A549 (cell line): ENCODE measurements at regions not wholly inside any gene's neighbourhood (a gene's known extent, or its start where the extent isn't known, plus 50 kb on each side); places are given as distances from the start of the nearest gene placed in this dataset.

Experiments
- ATAC-seq, 2 experiments: fragments of 200-7000 bp in 1 of 2; fragments of >200 bp in 1 of 2; cut with Nextera tagmentation in 1 of 2; cut with Tn5 transposase in 1 of 2; 3 replicates each; pipeline versions ENCODE4 v1.8.0 to v1.9.1; 2018 to 2020; ENCODE audit warnings: mild to moderate bottlenecking in 1 of 2, moderate library complexity in 1 of 2
- CTCF ChIA-PET: fragments of 300-600 bp; sonication (Branson Sonifier 250); formaldehyde crosslinking; extraction: SDS; loops from one replicate; lab custom pipeline; 2021; ENCODE audit warnings: antibody characterized with exemption, inconsistent platforms; lab: Yijun Ruan, JAX
- POLR2A ChIA-PET: fragments of 350-600 bp; formaldehyde crosslinking; extraction: SDS; loops from one replicate; lab custom pipeline; 2021; ENCODE audit warnings: antibody characterized with exemption, inconsistent platforms; lab: Yijun Ruan, JAX
- DNase-seq, 2 experiments: peaks; one replicate each; pipeline versions ENCODE4 v3.0.0 to v3.0.0-alpha.2; 2011 to 2016; ENCODE audit warnings: low read depth in 1 of 2, low spot score in 1 of 2
- FAIRE-seq: peaks from 2 replicates; lab custom pipeline; 2011; peaks lifted over from hg19 to GRCh38; lab: Jason Lieb, UNC
- H3K27ac ChIP-seq, 2 experiments: fragments of >200 bp; sonication (Bioruptor Twin); formaldehyde crosslinking; 3 replicates each; pipeline ENCODE4 v1.5.1; 2016 to 2017
- H3K4me1 ChIP-seq: fragments of >200 bp; sonication (Bioruptor Twin); formaldehyde crosslinking; 3 replicates; pipeline ENCODE4 v1.6.1; 2016
- H3K4me2 ChIP-seq: fragments of >200 bp; sonication (Bioruptor Twin); formaldehyde crosslinking; 3 replicates; pipeline ENCODE4 v1.6.1; 2016
- H3K4me3 ChIP-seq: fragments of >200 bp; sonication (Bioruptor Twin); formaldehyde crosslinking; 3 replicates; pipeline ENCODE4 v1.5.1; 2016
- H3K9me3 ChIP-seq: fragments of >200 bp; sonication (Bioruptor Twin); formaldehyde crosslinking; 3 replicates; pipeline ENCODE4 v1.6.1; 2016
- BHLHE40 ChIP-seq: IDR thresholded peaks from 2 replicates; pipeline ENCODE4 v1.6.1; 2012; ENCODE audit warnings: low read depth, low read length, inconsistent platforms
- CBX2 ChIP-seq: fragments of 200-600 bp; sonication (generic); IDR thresholded peaks from 2 replicates; pipeline ENCODE4 v1.6.1; 2016; ENCODE audit warnings: low read depth, mild to moderate bottlenecking, borderline replicate concordance
- CEBPB ChIP-seq, 2 experiments: fragments of >200 bp in 1 of 2; sonication (Bioruptor Twin) in 1 of 2; formaldehyde crosslinking in 1 of 2; IDR thresholded peaks; 2 replicates each; pipeline ENCODE4 v1.6.1; 2012 to 2016
- CHD2 ChIP-seq: fragments of 150-350 bp; IDR thresholded peaks from 2 replicates; pipeline ENCODE4 v1.6.1; 2014; ENCODE audit warnings: low read length; ENCODE audit not compliant: partially characterized antibody
- CHD4 ChIP-seq: fragments of 200-600 bp; sonication (generic); IDR thresholded peaks from 2 replicates; pipeline ENCODE4 v1.6.1; 2016; ENCODE audit warnings: antibody characterized with exemption, mild to moderate bottlenecking, borderline replicate concordance
- EHMT2 ChIP-seq: fragments of 200-600 bp; sonication (generic); IDR thresholded peaks from 2 replicates; pipeline ENCODE4 v1.6.1; 2016; ENCODE audit warnings: antibody characterized with exemption, low read depth, mild to moderate bottlenecking, moderate library complexity
- ESRRA ChIP-seq: fragments of 150-350 bp; IDR thresholded peaks from 2 replicates; pipeline ENCODE4 v1.6.1; 2014; ENCODE audit warnings: mild to moderate bottlenecking, low read length, borderline replicate concordance
- FOSB ChIP-seq: fragments of 250-450 bp; sonication (Bioruptor Pico); IDR thresholded peaks from 2 replicates; pipeline ENCODE4 v1.5.0; 2020; ENCODE audit warnings: mild to moderate bottlenecking, moderate library complexity
- FOXS1 ChIP-seq: fragments of 250-450 bp; sonication (Bioruptor Pico); IDR thresholded peaks from 2 replicates; pipeline ENCODE4 v1.5.0; 2020; ENCODE audit warnings: mild to moderate bottlenecking, moderate library complexity
- GATA3 ChIP-seq: IDR thresholded peaks from 2 replicates; pipeline ENCODE4 v1.6.1; 2012; ENCODE audit warnings: borderline replicate concordance
- HEYL ChIP-seq: fragments of 250-450 bp; sonication (Bioruptor Pico); IDR thresholded peaks from 2 replicates; pipeline ENCODE4 v1.8.0; 2021; ENCODE audit warnings: mild to moderate bottlenecking, moderate library complexity
- HOXB13 ChIP-seq: fragments of 250-450 bp; sonication (Bioruptor Pico); IDR thresholded peaks from 2 replicates; pipeline ENCODE4 v1.5.0; 2020; ENCODE audit warnings: low read depth, mild to moderate bottlenecking, moderate library complexity
- KDM1A ChIP-seq: fragments of 200-600 bp; sonication (generic); IDR thresholded peaks from 2 replicates; pipeline ENCODE4 v1.6.1; 2016; ENCODE audit warnings: low read depth, mild to moderate bottlenecking
- MAFK ChIP-seq: fragments of 450-650 bp; IDR thresholded peaks from 2 replicates; pipeline ENCODE4 v1.6.1; 2014; ENCODE audit not compliant: partially characterized antibody
- MAZ ChIP-seq: fragments of 150-350 bp; IDR thresholded peaks from 2 replicates; pipeline ENCODE4 v1.6.1; 2014; ENCODE audit warnings: antibody characterized with exemption, low read depth, low read length, borderline replicate concordance
- MYC ChIP-seq: IDR thresholded peaks from 2 replicates; pipeline ENCODE4 v1.6.1; 2012; ENCODE audit warnings: mild to moderate bottlenecking, inconsistent platforms, low read length, improper control_type of control experiment, borderline replicate concordance
- NR3C1 ChIP-seq: fragments of >200 bp; sonication (Bioruptor Twin); formaldehyde crosslinking; IDR thresholded peaks from 3 replicates; pipeline ENCODE4 v1.6.1; 2017
- POLR2A ChIP-seq: IDR thresholded peaks from 2 replicates; pipeline ENCODE4 v1.6.1; 2012; ENCODE audit warnings: mild to moderate bottlenecking, low read length
- RCOR1 ChIP-seq: fragments of 150-350 bp; IDR thresholded peaks from 2 replicates; pipeline ENCODE4 v1.6.1; 2014; ENCODE audit warnings: antibody characterized with exemption, low read length, low read depth
- RNF2 ChIP-seq: fragments of 200-600 bp; sonication (generic); IDR thresholded peaks from 2 replicates; pipeline ENCODE4 v1.6.1; 2016; ENCODE audit warnings: low read depth, mild to moderate bottlenecking, antibody characterized with exemption, moderate library complexity, borderline replicate concordance
- TFCP2L1 ChIP-seq: fragments of 250-450 bp; sonication (Bioruptor Pico); IDR thresholded peaks from 2 replicates; pipeline ENCODE4 v1.5.0; 2021; ENCODE audit warnings: mild to moderate bottlenecking
- ZSCAN20 ChIP-seq: fragments of 250-450 bp; sonication (Bioruptor Pico); IDR thresholded peaks from 2 replicates; pipeline ENCODE4 v1.8.0; 2022; ENCODE audit warnings: mild to moderate bottlenecking, moderate library complexity
- WGBS: methylation state at CpG from one replicate; pipeline ENCODE4 v1.1.6; 2017; ENCODE audit errors: missing lambda C conversion rate; 5-methylcytosine and 5-hydroxymethylcytosine counted together
- TF ChIP-seq, protein P1 (sequence below): fragments of 150-350 bp; IDR thresholded peaks from 2 replicates; pipeline ENCODE4 v1.6.1; 2014; ENCODE audit warnings: low read depth, mild to moderate bottlenecking, low read length
- TF ChIP-seq, protein P2 (sequence below): fragments of 250-450 bp; sonication (Bioruptor Pico); IDR thresholded peaks from 2 replicates; pipeline ENCODE4 v1.5.0; 2020; ENCODE audit warnings: low read depth, mild to moderate bottlenecking, moderate library complexity

DNA sequence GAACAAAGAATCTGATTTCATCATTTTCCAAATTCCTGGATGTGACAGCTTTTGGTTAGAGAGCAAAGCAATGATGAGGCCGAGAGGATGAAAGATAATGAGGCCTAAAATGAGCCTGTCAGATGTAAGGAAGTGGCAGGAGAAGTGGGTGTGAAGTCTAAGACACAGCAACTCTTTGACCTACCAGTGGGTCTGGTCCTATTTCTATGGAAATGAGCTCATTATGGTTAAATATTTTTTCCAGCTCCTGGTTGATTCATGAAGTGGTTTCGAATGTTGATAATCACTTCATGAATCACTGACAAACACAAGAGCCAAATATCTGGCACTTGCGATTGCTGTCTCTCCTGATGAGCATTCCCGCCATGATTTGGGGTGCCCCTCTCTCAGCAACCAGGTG, 273.3 kb upstream of the CDH5 start (continued):
- TF ChIP-seq FOSB = no peak
- TF ChIP-seq, protein P1, sequence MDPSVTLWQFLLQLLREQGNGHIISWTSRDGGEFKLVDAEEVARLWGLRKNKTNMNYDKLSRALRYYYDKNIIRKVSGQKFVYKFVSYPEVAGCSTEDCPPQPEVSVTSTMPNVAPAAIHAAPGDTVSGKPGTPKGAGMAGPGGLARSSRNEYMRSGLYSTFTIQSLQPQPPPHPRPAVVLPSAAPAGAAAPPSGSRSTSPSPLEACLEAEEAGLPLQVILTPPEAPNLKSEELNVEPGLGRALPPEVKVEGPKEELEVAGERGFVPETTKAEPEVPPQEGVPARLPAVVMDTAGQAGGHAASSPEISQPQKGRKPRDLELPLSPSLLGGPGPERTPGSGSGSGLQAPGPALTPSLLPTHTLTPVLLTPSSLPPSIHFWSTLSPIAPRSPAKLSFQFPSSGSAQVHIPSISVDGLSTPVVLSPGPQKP = no peak
- no peak for TF ChIP-seq NR3C1
- TF ChIP-seq KDM1A = no peak

- TF ChIP-seq MYC (no peak), HEYL (CRISPR knock-in tag) (no peak)
- TF ChIP-seq, all 56 proteins: peak for 0
- no peaks in the 10 kb centered on the region for H3K9me3 ChIP-seq
- no peak overlapping the region for H3K4me3 ChIP-seq
- ChIA-PET POLR2A (no interaction called here), CTCF (no interaction called here)
- no peak overlapping the region for H3K4me2 ChIP-seq
- FAIRE-seq (no peak), ATAC-seq (no peak), DNase-seq (no peak)
- no peaks in the 10 kb centered on the region for H3K4me1 ChIP-seq
- H3K27ac ChIP-seq = no peak overlapping the region
These were observed 275.0 kb upstream of the CDH5 start for GRCh38 chr16:66091471-66091891.

- POLR2A ChIA-PET = no interaction called here
- H3K9me3 ChIP-seq = no peaks in the 10 kb centered on the region
- ATAC-seq = no peak
- no peak for TF ChIP-seq RNF2
- TF ChIP-seq NR3C1 = no peak
- TF ChIP-seq FOXS1 = no peak
- TF ChIP-seq CHD4 = no peak
- TF ChIP-seq HOXB13 (CRISPR knock-in tag) = no peak
- TF ChIP-seq RCOR1 = no peak
- no peak for TF ChIP-seq CBX2
- no peak for TF ChIP-seq GATA3
- no peak for TF ChIP-seq MAZ
- TF ChIP-seq ZSCAN20 (CRISPR knock-in tag) = no peak
- DNase-seq = no peak
- no peak for FAIRE-seq
- WGBS = 21% methylated on average over 6 of the region's 6 CpGs
- H3K4me2 ChIP-seq = no peak overlapping the region
- CTCF ChIA-PET = interaction anchor here (0.8 to 1.1 kb wide), 2 partner anchors 16 to 27 kb away, joined by 3 read pairs; no protein-coding TSS in a partner anchor
- no peaks in the 10 kb centered on the region for H3K4me1 ChIP-seq
- no peak overlapping the region for H3K27ac ChIP-seq
- no peak overlapping the region for H3K4me3 ChIP-seq
These were observed 277.8 kb upstream of the CDH5 start for GRCh38 chr16:66088681-66089080.

GRCh38 chr16:66087308-66087707, 279.2 kb upstream of the CDH5 start:
- ChIA-PET POLR2A (no interaction called here), CTCF (no interaction called here)
- TF ChIP-seq, protein P2, sequence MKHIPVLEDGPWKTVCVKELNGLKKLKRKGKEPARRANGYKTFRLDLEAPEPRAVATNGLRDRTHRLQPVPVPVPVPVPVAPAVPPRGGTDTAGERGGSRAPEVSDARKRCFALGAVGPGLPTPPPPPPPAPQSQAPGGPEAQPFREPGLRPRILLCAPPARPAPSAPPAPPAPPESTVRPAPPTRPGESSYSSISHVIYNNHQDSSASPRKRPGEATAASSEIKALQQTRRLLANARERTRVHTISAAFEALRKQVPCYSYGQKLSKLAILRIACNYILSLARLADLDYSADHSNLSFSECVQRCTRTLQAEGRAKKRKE (CRISPR knock-in tag) = no peak
- TF ChIP-seq BHLHE40 (no peak), ESRRA (no peak), CHD2 (no peak), GATA3 (no peak), EHMT2 (no peak), MAFK (no peak), TFCP2L1 (CRISPR knock-in tag) (no peak), POLR2A (no peak), HOXB13 (CRISPR knock-in tag) (no peak), CHD4 (no peak), CEBPB (IDR thresholded peaks at IDR 0.05) (no peak)
- H3K9me3 ChIP-seq = no peaks in the 10 kb centered on the region
- DNase-seq (no peak), FAIRE-seq (no peak), ATAC-seq (no peak)
- no peak overlapping the region for H3K27ac ChIP-seq
- no peaks in the 10 kb centered on the region for H3K4me1 ChIP-seq
- H3K4me2 ChIP-seq = no peak overlapping the region
- no peak overlapping the region for H3K4me3 ChIP-seq
